GM18498 (cell line): ENCODE measurements at regions not wholly inside any gene's neighbourhood (a gene's known extent, or its start where the extent isn't known, plus 50 kb on each side); places are given as distances from the start of the nearest gene placed in this dataset.

Source experiments
- ATAC-seq: cut with Tn5 transposase; IDR thresholded peaks from one replicate; pipeline ENCODE4 v1.9.1; 2021; ENCODE audit warnings: mild to moderate bottlenecking, moderate library complexity; ENCODE audit not compliant: unreplicated experiment

GRCh38 chr2:234679741-234680687 is 183.1 kb upstream of the ARL4C start:
- no peak for ATAC-seq

GRCh38 chr2:234679301-234679740 is 182.4 kb upstream of the ARL4C start:
- ATAC-seq, result no peak

- ATAC-seq, result no peak
Observed at GRCh38 chr2:234678711-234679110, 181.8 kb upstream of the ARL4C start.

GRCh38 chr2:234677758-234678538 is 181.1 kb upstream of the ARL4C start:
- no peak for ATAC-seq

- ATAC-seq, result no peak
Observed at GRCh38 chr2:234676783-234677450, 180.0 kb upstream of the ARL4C start.

- ATAC-seq, result no peak
Observed at GRCh38 chr2:234676109-234676782, 179.4 kb upstream of the ARL4C start.

- ATAC-seq, result no peak
Observed at GRCh38 chr2:234674781-234675201, 177.9 kb upstream of the ARL4C start.

GRCh38 chr2:234673961-234674759 is 177.3 kb upstream of the ARL4C start:
- no peak for ATAC-seq

GRCh38 chr2:234673501-234673900 is 176.6 kb upstream of the ARL4C start:
- ATAC-seq, result no peak

GRCh38 chr2:234672498-234673150 is 175.7 kb upstream of the ARL4C start:
- ATAC-seq, result no peak

GRCh38 chr2:234671716-234672115 is 174.8 kb upstream of the ARL4C start:
- ATAC-seq, result no peak

- no peak for ATAC-seq
Observed at GRCh38 chr2:234671231-234671630, 174.3 kb upstream of the ARL4C start.

GRCh38 chr2:234670806-234671205 is 173.9 kb upstream of the ARL4C start:
- no peak for ATAC-seq

GRCh38 chr2:234670052-234670451 is 173.2 kb upstream of the ARL4C start:
- ATAC-seq, result no peak

- ATAC-seq, result no peak
Observed at GRCh38 chr2:234669621-234670020, 172.7 kb upstream of the ARL4C start.

GRCh38 chr2:234669001-234669400 is 172.1 kb upstream of the ARL4C start:
- no peak for ATAC-seq

- no peak for ATAC-seq
Observed at GRCh38 chr2:234666911-234667310, 170.0 kb upstream of the ARL4C start.

GRCh38 chr2:234665304-234665703 is 168.4 kb upstream of the ARL4C start:
- no peak for ATAC-seq

- no peak for ATAC-seq
Observed at GRCh38 chr2:234661849-234662248, 165.0 kb upstream of the ARL4C start.
